DMS153 treated with DMSO at 0.1 percent for 48 hours (cell line): ENCODE measurements at regions not wholly inside any gene's neighbourhood (a gene's known extent, or its start where the extent isn't known, plus 50 kb on each side); places are given as distances from the start of the nearest gene placed in this dataset.
A peak's percentile ranks its signal among the peaks of the same experiment; 100 is the strongest.

Source experiments
- DNase-seq: peaks from one replicate; lab custom pipeline; 2025; ENCODE audit not compliant: unreplicated experiment; lab: John Stamatoyannopoulos, UW

- no peak for DNase-seq
Observed at GRCh38 chr15:47283246-47283645, 434.1 kb upstream of the SEMA6D start.

- no peak for DNase-seq
Observed at GRCh38 chr15:47288794-47289193, 428.5 kb upstream of the SEMA6D start.

GRCh38 chr15:47289656-47290055 is 427.6 kb upstream of the SEMA6D start:
- no peak for DNase-seq

- DNase-seq = no peak
Observed at GRCh38 chr15:47291767-47292166, 425.5 kb upstream of the SEMA6D start.

GRCh38 chr15:47292638-47293190 is 424.6 kb upstream of the SEMA6D start:
- DNase-seq = no peak

- no peak for DNase-seq
Observed at GRCh38 chr15:47293466-47294162, 423.7 kb upstream of the SEMA6D start.

- DNase-seq = no peak
Observed at GRCh38 chr15:47294765-47295259, 422.5 kb upstream of the SEMA6D start.

DNA sequence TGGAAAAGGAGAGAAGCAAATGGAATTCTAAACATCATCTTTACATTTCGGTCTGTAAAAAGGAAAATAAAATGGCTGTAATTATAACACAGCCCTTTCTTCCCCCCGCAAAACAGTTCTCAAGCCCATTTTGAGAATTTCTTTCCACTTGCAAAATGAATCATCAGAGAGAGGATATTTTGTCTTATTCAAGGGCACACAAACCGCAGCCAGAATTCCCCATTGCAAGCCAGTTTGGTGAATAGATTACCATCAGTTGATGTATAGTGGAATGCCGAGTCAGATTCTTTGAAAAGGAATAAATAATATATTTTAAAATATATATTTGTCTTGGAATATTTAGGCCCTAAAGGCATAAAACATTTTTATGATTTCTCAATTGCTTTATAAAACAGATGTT is 420.4 kb upstream of the SEMA6D start:
- DNase-seq = no peak

DNA sequence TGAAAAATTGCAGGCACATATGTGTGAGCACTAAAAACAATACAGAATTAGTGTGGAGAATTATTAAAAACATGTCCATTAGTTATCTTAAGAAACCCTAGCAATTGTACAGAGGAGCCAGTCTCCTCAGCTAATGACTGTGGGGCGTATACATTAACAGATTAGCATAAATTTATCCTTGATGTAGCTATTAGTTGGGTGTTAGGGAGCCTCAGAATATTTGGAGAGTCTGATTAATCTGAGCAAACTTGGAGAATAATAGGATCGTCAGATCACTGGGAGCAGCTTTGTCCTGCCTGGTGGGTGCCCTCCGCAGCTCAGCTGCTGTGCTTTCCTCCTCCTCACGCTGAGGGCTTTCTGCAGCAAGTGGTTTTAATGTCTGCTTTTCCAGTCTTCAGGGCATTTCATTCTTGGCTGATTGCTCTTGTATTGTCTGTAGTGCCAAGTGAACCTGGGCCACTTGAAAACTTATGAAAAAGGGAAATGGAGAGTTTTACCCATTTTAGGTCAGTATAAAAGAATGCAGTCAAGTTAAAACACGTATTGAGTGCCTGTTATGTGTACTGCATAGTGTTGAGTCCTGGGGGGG is 417.4 kb upstream of the SEMA6D start:
- DNase-seq = no peak

- DNase-seq = no peak
Observed at GRCh38 chr15:47300596-47300995, 416.7 kb upstream of the SEMA6D start.

DNA sequence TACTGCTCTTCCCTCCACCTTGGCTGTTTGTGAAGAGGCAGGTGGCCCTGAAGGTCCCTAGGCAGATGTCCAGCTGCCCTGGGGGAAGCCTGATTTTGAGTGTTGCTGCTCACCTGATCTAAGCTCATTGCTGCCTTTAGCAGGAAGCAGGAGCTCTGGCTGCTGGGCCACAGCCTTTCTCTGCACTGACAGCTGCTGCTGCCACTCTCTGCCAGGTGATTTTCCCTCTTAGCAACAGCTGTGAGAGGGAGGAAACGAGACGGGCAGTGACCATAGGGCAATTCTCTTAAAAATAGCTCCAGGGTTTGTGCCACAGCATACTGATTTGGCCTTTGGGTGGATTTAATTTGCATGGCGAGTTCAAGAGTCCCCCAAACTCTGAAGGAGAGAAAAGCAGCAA is 415.8 kb upstream of the SEMA6D start:
- peak; percentile 43 for DNase-seq

DNA sequence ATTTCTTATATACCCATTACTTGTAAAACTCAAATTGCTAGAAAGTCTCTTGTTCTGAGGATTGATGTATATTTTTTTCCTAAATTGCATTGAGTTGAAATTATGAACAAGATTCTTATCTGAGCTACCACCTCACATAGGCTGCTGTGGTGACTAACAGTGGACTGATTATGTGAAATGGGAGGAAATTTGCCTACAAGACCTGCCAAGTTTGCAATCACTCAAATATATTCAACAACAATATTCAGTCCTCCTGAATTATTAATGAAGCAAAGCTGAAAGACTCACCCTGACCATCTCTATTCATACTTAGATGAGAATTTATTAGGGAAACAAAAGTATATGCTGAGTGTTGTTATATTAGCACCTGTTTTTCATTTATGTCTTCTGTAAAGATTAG is 412.6 kb upstream of the SEMA6D start:
- DNase-seq = no peak

GRCh38 chr15:47312161-47312560 is 405.1 kb upstream of the SEMA6D start:
- no peak for DNase-seq

GRCh38 chr15:47326410-47327333 is 390.6 kb upstream of the SEMA6D start:
- no peak for DNase-seq

DNA sequence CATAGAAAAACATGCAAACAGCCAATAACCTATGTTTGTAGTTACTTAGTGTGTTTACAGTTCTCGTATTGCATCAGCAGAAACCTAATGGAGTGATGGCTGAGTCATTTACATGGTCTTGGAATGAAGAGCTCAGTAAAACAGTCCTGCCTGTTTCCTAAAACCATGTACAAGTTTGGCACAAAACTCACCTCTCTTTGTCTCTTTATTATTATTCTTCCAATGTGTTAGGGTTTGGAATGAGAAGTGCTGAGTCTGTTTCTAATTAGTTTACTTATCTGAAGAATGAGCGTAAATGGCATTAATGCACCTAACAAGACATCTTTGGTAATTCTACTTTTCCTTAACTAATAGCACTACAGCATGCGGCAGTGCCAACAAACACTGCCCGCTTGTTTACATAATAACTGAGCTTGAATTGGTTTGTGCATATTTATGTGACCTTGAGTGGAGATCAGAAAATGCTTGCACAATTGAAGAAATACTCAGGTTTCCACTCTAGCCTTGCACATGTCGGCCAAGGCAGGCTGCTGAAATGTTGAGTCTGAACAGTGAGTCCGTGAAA is 385.4 kb upstream of the SEMA6D start:
- no peak for DNase-seq

- no peak for DNase-seq
Observed at GRCh38 chr15:47332481-47332880, 384.8 kb upstream of the SEMA6D start.

GRCh38 chr15:47333734-47334133 is 383.6 kb upstream of the SEMA6D start:
- no peak for DNase-seq

DNA sequence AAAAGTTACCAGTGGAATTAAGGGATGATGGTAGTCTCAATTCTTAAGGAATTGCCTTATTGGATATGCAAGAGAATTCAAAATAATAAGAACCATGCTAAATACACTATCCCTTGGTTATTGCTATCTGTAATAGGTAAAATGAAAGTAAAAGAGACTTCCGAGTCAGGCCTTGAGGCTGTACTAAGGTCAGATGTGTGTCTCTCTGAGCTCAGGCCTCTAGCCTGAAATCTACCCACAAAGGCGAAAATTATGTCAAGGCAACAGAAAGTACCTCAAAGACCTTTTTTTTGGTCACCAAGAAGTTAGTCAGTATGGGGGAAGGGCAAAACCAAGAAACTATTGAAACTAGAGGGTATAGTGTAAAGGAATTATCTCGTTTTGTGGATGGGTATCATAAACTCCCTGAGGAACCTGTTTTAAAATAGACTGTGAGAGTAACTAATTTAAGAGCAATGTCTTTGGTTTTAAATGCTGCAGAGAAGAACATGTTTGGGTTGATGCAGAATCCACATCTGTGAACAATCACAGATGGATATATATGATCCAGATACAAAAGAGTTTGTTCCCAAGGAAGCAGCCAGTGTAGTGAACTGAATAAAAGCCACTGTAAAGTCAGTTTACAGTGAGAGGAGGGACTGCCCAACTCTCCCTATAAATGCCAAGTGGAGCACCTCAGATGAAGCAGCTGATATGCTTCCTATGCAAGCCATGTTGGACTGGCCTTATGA is 382.3 kb upstream of the SEMA6D start:
- no peak for DNase-seq

GRCh38 chr15:47337106-47337505 is 380.2 kb upstream of the SEMA6D start:
- no peak for DNase-seq

DNA sequence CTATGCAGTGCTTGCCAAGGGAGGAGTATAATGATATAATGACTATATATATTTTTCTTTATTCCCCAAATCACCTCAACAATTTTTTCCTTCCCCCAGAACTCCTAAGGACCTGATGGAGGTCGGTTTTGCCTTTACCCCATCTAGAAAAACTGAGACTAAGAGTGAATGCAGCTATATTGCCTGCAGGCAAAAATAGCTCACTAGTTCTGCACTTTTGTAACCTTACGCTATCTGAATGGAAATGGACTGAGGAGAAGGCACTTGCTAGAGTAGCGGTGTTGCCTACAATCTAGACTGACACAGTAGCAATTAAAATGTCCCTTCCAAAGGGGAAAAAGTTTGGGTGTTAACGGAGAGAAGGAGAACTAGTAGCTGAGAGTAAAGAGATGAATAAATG is 379.5 kb upstream of the SEMA6D start:
- no peak for DNase-seq
